Panc1 (cell line): ENCODE measurements at regions not wholly inside any gene's neighbourhood (a gene's known extent, or its start where the extent isn't known, plus 50 kb on each side); places are given as distances from the start of the nearest gene placed in this dataset.

Experiments
- ATAC-seq: fragments of 200-7000 bp; cut with Tn5 transposase; 2 replicates; pipeline ENCODE4 v1.9.1; 2020; ENCODE audit warnings: mild to moderate bottlenecking, moderate library complexity
- BruUV-seq: library from RNA; stranded (reverse); fragments of 400-500 nt; replicated peaks from 2 replicates; lab custom pipeline; 2021; lab: Mats Ljungman, UMichigan
- CTCF ChIA-PET: fragments of 300-600 bp; sonication (Branson Sonifier 250); formaldehyde crosslinking; loops from one replicate; lab custom pipeline; 2022; ENCODE audit warnings: antibody characterized with exemption; lab: Charles Lee
- POLR2A ChIA-PET: fragments of 300-600 bp; sonication (Branson Sonifier 250); formaldehyde crosslinking; loops from one replicate; lab custom pipeline; 2022; ENCODE audit warnings: antibody characterized with exemption; lab: Charles Lee
- DNase-seq: peaks from one replicate; pipeline ENCODE4 v3.0.0-alpha.2; 2010; ENCODE audit warnings: low read depth, low spot score
- H3K27ac ChIP-seq: 2 replicates; pipeline ENCODE4 v1.5.1; 2011; ENCODE audit warnings: mild to moderate bottlenecking, low read length, inconsistent platforms
- H3K27me3 ChIP-seq: fragments of 200-500 bp; sonication (Bioruptor generic); 2 replicates; pipeline ENCODE4 v1.6.0; 2014; ENCODE audit warnings: low read length, inconsistent platforms; ENCODE audit not compliant: control insufficient read depth, insufficient read depth
- H3K36me3 ChIP-seq: fragments of 200-500 bp; sonication (Bioruptor generic); 2 replicates; pipeline ENCODE4 v1.5.1; 2014; ENCODE audit warnings: inconsistent platforms, mild to moderate bottlenecking, low read length, moderate library complexity; ENCODE audit not compliant: control insufficient read depth, insufficient read depth
- H3K4me1 ChIP-seq: 2 replicates; pipeline ENCODE4 v1.5.1; 2011; ENCODE audit warnings: inconsistent platforms, mild to moderate bottlenecking, low read length, moderate library complexity; ENCODE audit not compliant: control insufficient read depth, insufficient read depth
- H3K4me3 ChIP-seq, 2 experiments: 2 replicates each; pipeline ENCODE4 v1.5.1; 2011 to 2012; ENCODE audit warnings: low read depth in 2 of 2, low read length in 2 of 2, mild to moderate bottlenecking in 2 of 2, inconsistent platforms in 1 of 2, moderate library complexity in 1 of 2
- H3K9me3 ChIP-seq: fragments of 200-500 bp; sonication (Bioruptor generic); 2 replicates; pipeline ENCODE4 v1.5.1; 2014; ENCODE audit warnings: low read depth, mild to moderate bottlenecking, inconsistent platforms, low read length, moderate library complexity; ENCODE audit not compliant: control insufficient read depth, insufficient read depth
- POLR2AphosphoS5 ChIP-seq: IDR thresholded peaks from 2 replicates; pipeline ENCODE4 v1.6.1; 2012; ENCODE audit warnings: mild to moderate bottlenecking, low read depth, low read length, moderate library complexity
- REST ChIP-seq, 2 experiments: IDR thresholded peaks; 2 replicates each; pipeline ENCODE4 v1.6.1; 2011 to 2012; ENCODE audit warnings: low read depth in 2 of 2, control low read depth in 1 of 2, low read length in 1 of 2, mild to moderate bottlenecking in 1 of 2, moderate library complexity in 1 of 2; ENCODE audit not compliant: insufficient read depth in 1 of 2
- SIN3A ChIP-seq: IDR thresholded peaks from 2 replicates; pipeline ENCODE4 v1.6.1; 2012; ENCODE audit warnings: low read depth, mild to moderate bottlenecking, low read length, moderate library complexity, borderline replicate concordance; ENCODE audit not compliant: insufficient read depth
- TCF7L2 ChIP-seq: IDR thresholded peaks from 2 replicates; pipeline ENCODE4 v1.6.1; 2011; ENCODE audit warnings: mild to moderate bottlenecking, low read depth, low read length, inconsistent platforms
- in situ Hi-C: cut with HindIII; loops from 2 replicates; pipeline ENCODE4 v1.10.0; 2016; ENCODE audit warnings: low sequenced_read_pairs, low pct_unique_long_range_greater_than_20kb
- intact Hi-C: fragments of 100-400 bp; cut with micrococcal nuclease; formaldehyde crosslinking; loops from one replicate; pipeline ENCODE4 v1.10.0; 2022; ENCODE audit not compliant: unreplicated experiment
- TF ChIP-seq, protein P1 (sequence below): fragments of 450-650 bp; IDR thresholded peaks from 2 replicates; pipeline ENCODE4 v1.5.1; 2017; ENCODE audit warnings: mild to moderate bottlenecking

DNA sequence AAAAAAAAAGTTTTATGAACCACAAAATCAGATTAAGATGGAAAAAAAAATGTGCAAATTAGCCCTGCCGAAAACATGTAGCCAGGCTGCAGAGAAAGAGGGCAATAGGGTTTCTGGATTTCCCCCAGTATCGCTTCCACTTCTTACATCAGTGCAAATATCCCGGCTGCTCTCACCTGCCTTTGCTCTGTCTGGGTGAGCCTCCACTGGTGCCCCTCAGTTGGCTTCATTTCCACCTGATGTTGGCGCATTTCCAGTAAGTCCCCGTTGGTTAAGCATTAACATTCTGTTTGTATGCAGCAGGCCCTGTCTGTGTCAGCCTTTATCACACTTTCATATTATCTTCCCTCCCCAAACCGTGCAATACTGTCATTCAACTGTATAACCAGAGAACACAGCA lies 215.1 kb downstream of the CBLN4 start:
- no peak for DNase-seq
- CTCF ChIA-PET, result no interaction called here
- Histone ChIP-seq H3K9me3 (no peaks in the 10 kb centered on the region), H3K4me3 (no peak overlapping the region), H3K36me3 (no peaks in the 10 kb centered on the region), H3K27me3 (no peaks in the 10 kb centered on the region), H3K4me1 (no peaks in the 10 kb centered on the region), H3K27ac (no peak overlapping the region)
- BruUV-seq, result no TSS peak
- intact Hi-C loops (no loop called here), in situ Hi-C loops (no loop called here)
- no peak for ATAC-seq
- no peak for TF ChIP-seq SIN3A
- POLR2A ChIA-PET, result no interaction called here

DNA sequence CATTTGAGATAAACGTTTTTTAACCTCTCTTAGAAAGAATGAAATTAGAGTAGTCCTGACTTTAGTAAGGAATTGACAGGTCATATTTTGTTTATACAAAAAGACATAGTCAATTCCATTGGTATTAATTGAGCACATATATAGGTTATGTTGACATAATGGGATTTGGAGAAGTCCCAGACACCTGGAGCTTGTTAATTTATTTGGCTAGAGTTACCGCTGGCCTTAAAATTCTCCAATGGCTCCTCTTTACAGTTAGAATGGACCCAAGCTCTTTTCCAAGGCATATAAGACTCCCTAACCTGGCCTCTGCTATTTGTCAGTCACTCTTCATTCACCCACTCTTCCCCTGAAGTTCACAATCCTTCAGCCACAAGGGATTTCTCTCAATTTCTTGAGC lies 221.3 kb downstream of the CBLN4 start:
- ChIA-PET CTCF (no interaction called here), POLR2A (no interaction called here)
- no peaks in the 10 kb centered on the region for H3K9me3 ChIP-seq
- H3K27me3 ChIP-seq, result no peaks in the 10 kb centered on the region; the same call in 1 of the 2 replicates
- in situ Hi-C loops (no loop called here), intact Hi-C loops (no loop called here)
- no peak for TF ChIP-seq REST (IDR thresholded peaks at IDR 0.05; ENCODE audit: insufficient read depth in 1 of 2, low read depth in 2 of 2, low read length in 1 of 2)
- no peak for TF ChIP-seq TCF7L2
- no peak for TF ChIP-seq POLR2AphosphoS5
- no peak for TF ChIP-seq SIN3A
- TF ChIP-seq, protein P1, sequence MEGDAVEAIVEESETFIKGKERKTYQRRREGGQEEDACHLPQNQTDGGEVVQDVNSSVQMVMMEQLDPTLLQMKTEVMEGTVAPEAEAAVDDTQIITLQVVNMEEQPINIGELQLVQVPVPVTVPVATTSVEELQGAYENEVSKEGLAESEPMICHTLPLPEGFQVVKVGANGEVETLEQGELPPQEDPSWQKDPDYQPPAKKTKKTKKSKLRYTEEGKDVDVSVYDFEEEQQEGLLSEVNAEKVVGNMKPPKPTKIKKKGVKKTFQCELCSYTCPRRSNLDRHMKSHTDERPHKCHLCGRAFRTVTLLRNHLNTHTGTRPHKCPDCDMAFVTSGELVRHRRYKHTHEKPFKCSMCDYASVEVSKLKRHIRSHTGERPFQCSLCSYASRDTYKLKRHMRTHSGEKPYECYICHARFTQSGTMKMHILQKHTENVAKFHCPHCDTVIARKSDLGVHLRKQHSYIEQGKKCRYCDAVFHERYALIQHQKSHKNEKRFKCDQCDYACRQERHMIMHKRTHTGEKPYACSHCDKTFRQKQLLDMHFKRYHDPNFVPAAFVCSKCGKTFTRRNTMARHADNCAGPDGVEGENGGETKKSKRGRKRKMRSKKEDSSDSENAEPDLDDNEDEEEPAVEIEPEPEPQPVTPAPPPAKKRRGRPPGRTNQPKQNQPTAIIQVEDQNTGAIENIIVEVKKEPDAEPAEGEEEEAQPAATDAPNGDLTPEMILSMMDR, result no peak
- H3K27ac ChIP-seq, result no peak overlapping the region
- no peaks in the 10 kb centered on the region for H3K4me1 ChIP-seq
- BruUV-seq, result no TSS peak
- no peaks in the 10 kb centered on the region for H3K36me3 ChIP-seq
- DNase-seq (no peak), ATAC-seq (no peak)
- H3K4me3 ChIP-seq, result no peak overlapping the region

DNA sequence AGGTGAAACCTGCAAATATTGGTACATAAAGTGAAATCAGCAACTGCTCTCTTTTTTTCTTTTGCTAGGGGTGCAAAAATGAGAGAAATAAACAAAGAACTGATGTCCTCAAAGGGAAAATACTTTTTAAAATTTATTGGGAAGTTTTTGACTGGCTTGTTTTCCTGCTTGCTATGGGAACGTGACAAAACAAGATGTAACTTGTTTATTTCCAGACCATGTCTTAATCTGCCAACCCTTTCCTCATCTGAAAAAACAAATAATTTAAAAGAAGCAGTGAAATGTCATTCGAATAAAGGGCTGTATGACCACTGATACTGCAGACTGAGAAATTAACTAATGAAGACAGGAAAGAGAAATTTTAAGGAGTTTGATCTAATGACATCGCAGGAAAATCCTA lies 221.9 kb downstream of the CBLN4 start:
- ATAC-seq (no peak), DNase-seq (no peak)
- H3K4me3 ChIP-seq, result no peak overlapping the region
- BruUV-seq, result no TSS peak
- H3K4me1 ChIP-seq, result no peaks in the 10 kb centered on the region
- H3K27ac ChIP-seq, result no peak overlapping the region
- no peaks in the 10 kb centered on the region for H3K36me3 ChIP-seq
- H3K9me3 ChIP-seq, result no peaks in the 10 kb centered on the region
- TF ChIP-seq SIN3A (no peak), REST (IDR thresholded peaks at IDR 0.05; ENCODE audit: insufficient read depth in 1 of 2, low read depth in 2 of 2, low read length in 1 of 2) (no peak), TCF7L2 (no peak), POLR2AphosphoS5 (no peak)
- TF ChIP-seq, protein P1, result no peak
- ChIA-PET POLR2A (no interaction called here), CTCF (no interaction called here)
- in situ Hi-C loops, result no loop called here
- intact Hi-C loops, result no loop called here
- no peaks in the 10 kb centered on the region; the same call in 1 of the 2 replicates for H3K27me3 ChIP-seq
